T47D (cell line): ENCODE measurements at regions not wholly inside any gene's neighbourhood (a gene's known extent, or its start where the extent isn't known, plus 50 kb on each side); places are given as distances from the start of the nearest gene placed in this dataset.

Experiments
- DNase-seq, 2 experiments: peaks; one replicate each; pipeline versions ENCODE4 v3.0.0 to v3.0.0-alpha.2; 2011 to 2012; ENCODE audit warnings: low read depth in 1 of 2, low spot score in 1 of 2
- JUND ChIP-seq: IDR thresholded peaks from 2 replicates; pipeline ENCODE4 v1.6.1; 2012; ENCODE audit warnings: low read depth
- in situ Hi-C: cut with HindIII; loops from 2 replicates; pipeline ENCODE4 v1.10.0; 2016; ENCODE audit warnings: low sequenced_read_pairs, low pct_unique_long_range_greater_than_20kb

- no peak for TF ChIP-seq JUND
- DNase-seq: no peak
- in situ Hi-C loops: no loop called here
These were observed 328.2 kb downstream of the DRD1 start for GRCh38 chr5:175115831-175116230.

GRCh38 chr5:175113947-175114346 is 330.0 kb downstream of the DRD1 start:
- in situ Hi-C loops: no loop called here
- DNase-seq: no peak
- TF ChIP-seq JUND: no peak

DNA sequence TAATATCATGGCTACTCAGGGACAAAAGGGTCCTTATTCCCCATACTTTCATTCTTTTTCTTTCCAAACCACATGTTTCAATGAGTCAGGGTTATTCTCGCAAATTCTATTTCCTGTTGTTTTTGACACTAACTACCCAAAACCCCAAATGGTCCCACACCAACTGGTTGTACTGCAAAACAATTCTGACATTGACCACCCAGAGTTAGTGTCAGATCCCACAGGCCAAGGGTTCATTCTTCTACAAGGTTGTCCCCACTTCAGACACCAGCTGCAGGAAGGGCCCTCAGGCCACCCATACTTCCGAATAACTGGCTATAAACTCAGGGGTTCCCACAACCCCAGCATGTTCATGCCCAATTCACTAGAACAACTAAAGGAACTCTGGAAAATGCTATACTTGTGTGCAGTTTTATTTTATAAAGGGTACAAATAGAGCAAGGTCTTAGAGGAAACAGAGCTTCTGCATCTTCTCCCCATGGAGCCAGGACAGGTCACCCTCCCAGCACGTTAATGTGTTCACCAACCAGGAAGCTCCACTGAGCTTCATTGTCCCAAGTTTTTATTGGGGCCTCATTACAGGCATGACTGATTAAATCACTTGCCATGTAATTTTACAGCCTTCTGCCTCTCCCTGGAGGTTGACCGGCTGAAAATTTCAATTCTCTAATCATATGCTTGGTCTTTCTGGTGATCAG is 334.8 kb downstream of the DRD1 start:
- DNase-seq: no peak
- no peak for TF ChIP-seq JUND

GRCh38 chr5:175107865-175108264 is 336.1 kb downstream of the DRD1 start:
- peak in 1 of 2 experiments; percentile 21 for DNase-seq
- TF ChIP-seq JUND: no peak
- in situ Hi-C loops: no loop called here

More for the DNA sequence above, 334.8 kb downstream of the DRD1 start:
- in situ Hi-C loops: no loop called here

DNA sequence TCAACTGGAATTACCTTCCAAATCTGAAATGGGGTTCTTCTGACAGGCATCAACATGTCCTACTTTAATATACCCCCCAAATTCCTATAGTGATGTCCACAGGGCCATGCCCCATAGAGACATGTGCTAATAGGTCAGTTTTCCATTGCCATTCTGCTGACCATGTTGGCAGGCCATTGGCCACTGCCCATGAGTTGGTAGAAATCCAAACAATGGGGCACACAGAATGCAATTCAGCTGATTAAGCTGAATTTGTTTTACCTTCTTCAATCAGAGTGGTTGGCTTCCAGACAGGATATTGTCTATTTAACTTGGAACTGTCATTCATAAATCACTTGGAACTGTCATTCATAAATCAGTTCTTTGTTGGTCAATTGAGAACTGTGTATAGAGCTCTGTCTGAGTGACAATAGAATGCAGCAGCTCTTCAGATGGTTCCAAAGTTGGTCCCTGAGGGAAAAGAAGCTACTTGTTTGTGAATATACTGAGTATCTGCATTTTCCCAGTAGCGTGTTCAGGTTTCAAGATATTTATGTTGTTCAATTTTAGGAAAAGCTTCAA is 336.9 kb downstream of the DRD1 start:
- no peak for DNase-seq
- in situ Hi-C loops: no loop called here
- no peak for TF ChIP-seq JUND

DNA sequence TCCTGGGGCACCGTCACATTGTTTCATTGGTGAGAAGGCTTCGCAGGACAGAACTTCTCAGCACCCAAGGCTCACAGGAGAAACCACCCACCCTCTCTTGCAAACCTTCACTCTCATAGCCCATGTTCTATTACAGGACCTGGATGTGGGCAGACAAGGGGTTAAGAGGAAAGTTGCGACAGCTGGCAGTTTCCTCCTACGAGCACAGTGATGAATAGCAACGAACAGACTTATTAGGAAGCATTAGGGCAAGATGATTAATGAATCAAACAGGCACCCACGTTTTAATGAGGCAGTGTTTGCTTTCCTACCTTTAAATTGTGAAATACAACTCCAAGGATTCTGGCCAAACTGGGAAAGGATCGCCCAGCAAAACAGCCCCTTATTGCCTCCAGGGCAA is 339.3 kb downstream of the DRD1 start:
- no peak for DNase-seq
- in situ Hi-C loops: no loop called here
- no peak for TF ChIP-seq JUND

GRCh38 chr5:175103746-175104145 is 340.2 kb downstream of the DRD1 start:
- in situ Hi-C loops: no loop called here
- DNase-seq: no peak
- no peak for TF ChIP-seq JUND

- DNase-seq: no peak
- in situ Hi-C loops: no loop called here
- no peak for TF ChIP-seq JUND
These were observed 341.3 kb downstream of the DRD1 start for GRCh38 chr5:175102717-175103116.

- no peak for DNase-seq
- TF ChIP-seq JUND: no peak
- in situ Hi-C loops: no loop called here
These were observed 345.7 kb downstream of the DRD1 start for GRCh38 chr5:175098301-175098700.

GRCh38 chr5:175096469-175097165 is 347.4 kb downstream of the DRD1 start:
- in situ Hi-C loops: no loop called here
- no peak for DNase-seq
- TF ChIP-seq JUND: no peak

DNA sequence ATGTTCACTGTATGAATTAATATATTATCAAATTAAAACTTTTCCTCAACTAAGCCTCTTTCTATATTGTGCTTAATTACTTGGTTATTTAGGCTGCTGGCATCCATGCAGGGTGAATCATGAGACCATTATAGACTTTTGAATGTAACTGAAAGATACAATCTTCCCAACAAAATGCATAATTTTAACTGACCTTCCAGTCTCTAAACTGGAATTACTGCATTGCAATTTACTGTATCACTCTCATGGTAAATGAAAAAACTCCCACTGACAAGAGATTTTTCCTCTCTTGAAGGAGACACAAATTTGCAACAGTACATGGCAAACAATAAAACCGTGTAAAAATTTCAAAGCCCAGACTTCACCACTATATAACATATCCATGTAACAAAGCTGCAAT is 349.5 kb downstream of the DRD1 start:
- DNase-seq: no peak
- in situ Hi-C loops: no loop called here
- TF ChIP-seq JUND: no peak

GRCh38 chr5:175092691-175093090 is 351.3 kb downstream of the DRD1 start:
- in situ Hi-C loops: no loop called here
- DNase-seq: no peak
- no peak for TF ChIP-seq JUND

GRCh38 chr5:175088963-175089362 is 355.0 kb downstream of the DRD1 start:
- no peak for DNase-seq
- in situ Hi-C loops: no loop called here
- TF ChIP-seq JUND: no peak
